HEK293T (cell line): ENCODE measurements at regions not wholly inside any gene's neighbourhood (a gene's known extent, or its start where the extent isn't known, plus 50 kb on each side); places are given as distances from the start of the nearest gene placed in this dataset.

ENCODE experiments used
- ELF4 ChIP-seq: fragments of 450-650 bp; IDR thresholded peaks from 2 replicates; pipeline ENCODE4 v1.6.1; 2017; ENCODE audit warnings: antibody characterized with exemption
- FOXA1 ChIP-seq: fragments of 450-650 bp; IDR thresholded peaks from 2 replicates; pipeline ENCODE4 v1.6.1; 2016; ENCODE audit warnings: mild to moderate bottlenecking
- FOXK2 ChIP-seq: fragments of 450-650 bp; IDR thresholded peaks from 2 replicates; pipeline ENCODE4 v1.6.1; 2016; ENCODE audit warnings: mild to moderate bottlenecking
- FOXM1 ChIP-seq: fragments of 450-650 bp; IDR thresholded peaks from 2 replicates; pipeline ENCODE4 v1.6.1; 2017; ENCODE audit warnings: mild to moderate bottlenecking, borderline replicate concordance
- SP1 ChIP-seq: fragments of 450-650 bp; IDR thresholded peaks from 2 replicates; pipeline ENCODE4 v1.6.1; 2017

GRCh38 chr15:88323468-88323867 is 66.9 kb upstream of the NTRK3 start:
- no peak for TF ChIP-seq SP1
- no peak for TF ChIP-seq FOXM1
- no peak for TF ChIP-seq ELF4
- no peak for TF ChIP-seq FOXA1
- TF ChIP-seq FOXK2, result no peak
